ENCODE measurements at regions not wholly inside any gene's neighbourhood (a gene's known extent, or its start where the extent isn't known, plus 50 kb on each side); places are given as distances from the start of the nearest gene placed in this dataset.

- TF ChIP-seq CTCF (conservative IDR thresholded peaks at IDR 0.05; ENCODE audit: low read length) (no peak), EZH2phosphoT487 (IDR thresholded peaks at IDR 0.05; ENCODE audit: borderline replicate concordance) (no peak)
Observed at GRCh38 chr6:121881974-121882667, 446.7 kb downstream of the GJA1 start.

Measured in Loucy (cell line).